CD1c-positive myeloid dendritic cell (primary cell): ENCODE measurements at regions not wholly inside any gene's neighbourhood (a gene's known extent, or its start where the extent isn't known, plus 50 kb on each side); places are given as distances from the start of the nearest gene placed in this dataset.
"Not testable (repeated sequence)": the region's sequence is repeated elsewhere in the genome, so short reads cannot be mapped to it uniquely, and the experiment has no call there.

Experiments used
- DNase-seq: peaks from one replicate; pipeline ENCODE4 v3.0.0-alpha.2; 2016; ENCODE audit errors: extremely low spot score

DNA sequence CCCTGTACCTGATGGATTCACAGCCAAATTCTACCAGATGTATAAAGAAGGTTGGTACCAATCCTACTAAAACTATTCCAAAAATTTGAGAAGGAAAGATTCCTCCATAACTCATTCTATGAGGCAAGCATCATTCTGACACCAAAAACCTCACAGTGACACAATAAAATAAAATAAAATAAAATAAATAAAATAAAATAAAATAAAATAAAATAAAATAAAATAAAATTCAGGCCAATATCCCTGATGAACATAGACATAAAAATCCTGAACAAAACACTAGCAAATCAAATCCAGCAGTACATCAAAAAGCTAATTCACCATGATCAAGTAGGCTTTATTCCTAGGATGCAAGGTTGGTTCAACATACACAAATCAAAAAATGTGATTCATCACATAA lies 108.1 kb downstream of the PROX1 start:
- DNase-seq = not testable (repeated sequence)

DNA sequence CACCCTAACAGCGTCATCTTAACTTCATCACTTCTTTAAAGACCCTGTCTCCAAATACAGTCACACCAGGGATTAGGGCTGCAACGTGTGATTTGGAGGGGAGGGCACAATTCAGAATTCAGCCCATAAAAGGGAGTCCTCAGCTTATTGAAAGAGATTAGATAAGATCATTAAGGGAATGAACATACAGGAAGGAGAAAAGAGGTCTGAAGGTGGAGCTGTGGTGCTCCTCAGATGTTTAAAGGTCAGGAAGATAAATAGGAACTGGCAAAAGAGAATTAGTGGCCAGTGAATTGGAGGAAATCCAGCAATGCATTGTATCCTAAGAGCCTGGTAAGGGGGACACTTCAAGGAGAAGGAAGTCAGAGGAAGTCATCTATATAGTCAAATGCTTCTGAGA lies 113.5 kb downstream of the PROX1 start:
- DNase-seq = no peak

DNA sequence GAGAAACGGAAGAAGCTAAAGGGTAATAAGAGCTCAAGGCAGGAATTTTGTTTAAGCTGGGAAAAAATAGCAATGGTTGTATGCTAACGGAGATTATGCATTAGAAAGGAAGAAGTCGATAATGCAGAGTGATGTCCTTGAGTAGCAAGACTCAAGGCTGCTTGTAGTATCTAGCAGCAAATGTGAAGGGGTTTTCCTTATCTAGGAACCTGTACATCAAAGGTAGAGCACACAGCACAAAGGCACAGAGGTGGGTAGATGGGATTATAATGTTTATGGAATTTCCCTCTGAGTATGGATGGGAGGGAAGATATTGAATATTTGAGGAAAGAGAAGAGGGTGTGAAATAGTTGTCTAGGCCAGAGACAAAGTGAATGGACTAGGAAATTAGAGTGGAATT lies 114.1 kb downstream of the PROX1 start:
- DNase-seq = no peak

DNA sequence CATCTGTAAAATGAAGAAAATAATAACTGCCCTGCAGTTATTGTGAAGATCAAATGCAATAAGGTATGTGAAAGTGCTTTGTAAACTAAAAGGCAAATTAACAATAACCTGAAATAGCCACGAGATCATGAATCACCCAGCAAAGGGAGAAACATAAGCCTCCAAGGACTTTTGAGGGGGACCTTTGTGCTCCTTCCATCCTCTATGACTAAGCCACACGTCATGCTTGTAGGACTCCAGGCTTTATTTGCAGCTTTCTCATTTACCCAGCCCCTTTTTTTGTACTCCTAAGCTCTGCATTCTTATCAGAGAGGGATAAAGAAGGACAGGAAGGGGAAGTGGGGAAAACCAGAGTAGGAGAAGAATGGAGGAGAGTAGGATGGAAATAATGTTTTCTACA lies 115.1 kb downstream of the PROX1 start:
- no peak for DNase-seq

DNA sequence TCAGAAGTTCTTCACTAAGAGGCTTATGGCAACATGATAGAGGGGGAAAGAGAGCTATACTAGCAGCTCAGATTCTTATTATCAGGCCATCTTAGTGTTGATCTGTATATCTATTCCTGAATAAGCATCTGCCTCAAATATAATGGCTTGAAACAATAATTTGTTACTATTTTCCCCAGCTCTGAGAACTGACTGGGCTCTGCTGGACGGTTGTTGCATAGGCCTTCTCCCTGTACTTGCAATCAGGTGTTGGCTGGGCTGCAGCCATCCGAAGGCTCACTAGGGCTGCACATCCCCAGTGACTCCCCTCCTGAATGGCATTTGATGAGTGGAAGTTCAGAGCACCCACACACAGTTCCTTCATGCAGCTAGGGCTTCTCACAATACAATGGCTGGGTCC lies 116.0 kb downstream of the PROX1 start:
- no peak for DNase-seq

DNA sequence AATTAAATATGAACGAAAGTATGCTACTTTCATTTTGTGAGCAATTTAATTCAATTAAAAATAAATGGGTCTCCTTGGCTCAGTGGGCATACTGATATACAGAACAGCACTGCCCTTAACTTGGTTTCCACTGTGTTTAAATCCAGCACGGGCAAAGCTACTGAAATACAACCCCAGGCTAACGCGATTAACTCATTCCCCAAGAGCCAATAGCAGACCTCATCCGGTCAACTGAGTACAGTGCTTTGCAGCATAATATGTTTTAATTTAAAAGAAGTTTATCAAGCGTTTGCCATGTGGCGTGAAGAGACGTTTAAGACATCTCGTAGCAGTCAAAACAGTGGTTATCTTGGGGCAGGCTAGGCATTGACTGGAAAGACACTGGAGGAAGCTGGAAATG lies 118.6 kb downstream of the PROX1 start:
- DNase-seq = no peak

DNA sequence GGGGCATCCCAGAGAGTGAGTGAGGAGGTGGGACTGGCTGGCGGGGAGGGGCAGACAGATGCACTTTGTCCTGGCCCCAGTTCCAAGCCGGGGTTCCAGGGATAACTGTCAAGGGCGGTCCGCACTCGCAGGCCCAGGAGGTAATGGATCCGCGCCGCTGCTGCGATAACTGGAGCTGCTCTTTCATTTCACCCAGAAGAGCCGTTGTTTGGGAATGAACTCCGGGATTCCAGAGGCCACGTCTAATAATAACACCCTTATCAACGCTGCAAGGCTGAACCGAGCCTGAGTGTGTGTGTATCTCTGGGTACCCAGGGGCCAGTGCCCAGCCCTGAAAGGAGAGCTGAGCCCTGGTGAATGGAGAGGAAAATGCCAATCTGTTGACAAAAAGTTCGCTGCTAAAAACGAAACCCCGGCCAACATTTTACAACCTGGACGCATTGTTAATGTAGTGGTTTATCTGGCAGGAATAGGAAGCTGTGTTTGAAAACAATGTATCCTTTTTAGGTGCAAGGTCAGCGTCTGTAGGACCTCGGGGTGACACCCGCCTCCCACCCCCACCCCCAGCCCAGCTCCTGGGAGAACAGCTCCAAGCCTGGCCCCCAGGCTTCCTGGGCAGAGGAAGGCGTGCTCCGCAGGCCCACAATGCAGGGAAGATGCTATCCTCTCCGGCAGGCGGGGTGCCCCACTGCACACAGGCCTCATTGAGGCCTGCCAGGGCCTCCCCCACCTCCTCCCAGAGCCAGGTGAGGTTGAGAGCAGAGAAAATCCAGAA lies 119.7 kb downstream of the PROX1 start:
- DNase-seq = no peak

DNA sequence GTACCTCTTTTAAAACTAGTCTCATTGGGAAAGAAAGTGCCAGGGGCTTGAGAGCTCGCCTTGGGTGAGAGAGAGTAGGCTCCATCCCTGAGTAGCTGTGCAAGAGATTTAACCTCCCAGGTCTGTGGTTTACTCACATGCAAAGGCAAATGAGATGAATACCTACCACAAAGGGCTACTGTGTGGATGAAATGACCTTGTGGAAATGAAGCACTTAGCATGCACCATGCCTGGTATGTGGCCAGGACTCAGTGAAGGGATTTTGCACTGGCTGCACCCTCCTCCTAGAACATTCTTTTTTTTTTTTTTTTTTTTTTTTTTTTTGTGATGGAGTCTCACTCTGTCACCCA lies 120.3 kb downstream of the PROX1 start:
- DNase-seq = no peak

DNA sequence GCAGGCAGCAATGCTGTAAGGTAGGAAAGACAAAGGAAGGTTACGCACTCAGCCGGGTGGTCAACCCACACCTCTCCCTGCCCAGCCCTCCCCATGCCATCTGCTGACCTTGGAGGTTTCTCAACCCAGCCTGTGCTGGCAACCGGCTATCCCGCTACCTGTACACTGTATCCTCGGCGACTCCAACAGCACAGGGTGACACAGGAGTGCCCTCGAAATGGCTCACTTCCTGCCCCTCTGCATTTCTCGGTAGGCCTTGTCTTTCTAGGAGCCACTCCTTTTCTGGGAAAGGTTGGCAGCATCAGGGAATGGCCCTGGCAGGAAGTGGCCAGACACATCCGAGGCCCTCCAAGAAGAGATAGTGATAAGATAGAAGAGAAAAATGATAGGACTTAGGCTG lies 124.0 kb downstream of the PROX1 start:
- no peak for DNase-seq

DNA sequence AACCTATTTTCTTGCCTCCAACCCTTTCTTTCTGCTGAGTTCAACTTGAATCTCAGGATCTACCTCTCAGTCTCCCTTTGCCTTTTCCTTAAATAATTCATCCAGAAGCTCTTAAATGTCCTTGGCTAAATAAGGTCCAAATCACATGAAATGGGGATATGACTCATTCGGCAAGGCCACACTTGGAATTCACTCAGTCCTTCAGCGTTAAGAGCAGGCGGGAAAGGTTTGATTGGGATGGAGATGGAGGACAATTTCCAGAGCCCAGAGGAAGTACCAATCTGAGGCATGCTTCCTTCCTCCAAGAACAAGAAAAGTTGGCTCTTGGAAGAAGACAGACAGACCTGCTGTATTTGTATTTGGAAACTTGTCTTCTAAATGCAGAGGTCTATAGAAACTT lies 128.5 kb downstream of the PROX1 start:
- DNase-seq = no peak

DNA sequence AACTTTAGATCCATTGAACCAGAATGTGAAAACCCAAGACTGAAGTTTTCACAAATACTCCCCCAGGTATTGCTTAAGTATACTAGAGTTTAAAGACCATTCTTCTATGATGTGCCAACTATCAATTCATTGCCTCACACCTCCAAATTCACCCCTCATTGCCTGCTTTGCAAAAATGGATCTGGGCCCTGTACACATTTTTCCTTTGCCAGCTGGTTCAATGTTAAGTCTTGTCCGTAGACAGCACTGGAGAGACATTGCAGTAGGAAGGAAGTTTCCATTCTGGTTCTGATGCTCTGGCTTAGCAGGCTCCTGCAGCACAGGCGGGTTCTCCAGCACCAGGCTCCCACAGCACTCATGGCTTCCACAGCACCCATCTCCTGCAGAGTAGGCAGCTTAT lies 130.0 kb downstream of the PROX1 start:
- no peak for DNase-seq

DNA sequence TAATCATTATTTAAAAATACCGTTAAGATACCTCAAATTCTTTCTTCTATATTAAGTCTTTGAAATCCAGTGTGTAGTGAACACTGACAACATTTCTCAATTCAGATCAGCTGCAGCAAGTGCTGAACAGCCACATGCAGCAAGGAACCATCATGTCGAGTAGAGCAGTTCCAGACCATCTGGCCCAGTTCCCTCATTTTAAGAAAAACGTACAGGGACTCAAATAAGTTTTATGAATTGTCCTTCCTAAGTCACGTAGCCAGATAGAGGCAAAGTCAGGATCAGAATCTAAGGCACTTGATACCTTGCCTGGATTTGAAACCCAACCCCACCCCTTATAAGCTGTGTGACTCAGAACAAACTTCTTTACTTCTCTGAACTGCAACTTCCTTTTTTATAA lies 132.4 kb downstream of the PROX1 start:
- no peak for DNase-seq

DNA sequence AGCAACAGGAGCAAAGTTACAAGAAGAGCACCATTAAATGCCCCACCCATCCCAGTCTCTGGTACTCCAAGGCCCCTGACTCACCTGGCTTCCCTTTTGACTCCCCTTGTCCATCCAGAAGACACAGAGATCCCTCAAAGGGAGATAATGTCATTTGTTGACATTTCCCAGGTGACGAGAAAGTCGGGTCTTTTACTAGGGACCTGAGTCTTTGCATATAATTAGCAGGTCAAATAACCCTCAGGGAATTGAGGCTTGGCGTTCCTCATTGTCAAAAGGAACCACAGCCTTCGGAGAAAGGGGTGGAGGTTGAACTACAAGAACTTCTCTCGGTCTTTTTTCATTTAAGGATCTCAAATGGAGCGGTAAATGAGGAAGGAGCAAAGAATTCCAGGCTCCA lies 133.2 kb downstream of the PROX1 start:
- DNase-seq = no peak

DNA sequence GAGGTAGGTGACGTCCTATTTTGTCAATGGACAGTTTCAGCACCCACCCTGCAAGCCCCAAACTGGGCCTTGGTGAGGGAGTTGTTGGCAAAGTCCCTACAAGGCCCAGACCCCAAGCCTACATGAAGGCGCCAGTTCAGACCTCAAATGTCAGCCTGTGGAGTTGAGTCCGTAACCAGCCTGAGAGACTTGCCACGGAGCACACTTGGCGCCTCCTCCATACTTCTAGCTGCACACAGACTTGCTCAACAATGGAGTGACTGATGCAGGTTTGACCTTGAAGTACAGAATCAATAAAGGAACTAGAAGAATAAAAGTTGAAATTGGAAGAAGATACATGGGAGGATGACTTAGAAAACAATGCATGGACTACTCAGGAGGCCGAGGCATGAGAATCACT lies 134.3 kb downstream of the PROX1 start:
- DNase-seq = no peak

DNA sequence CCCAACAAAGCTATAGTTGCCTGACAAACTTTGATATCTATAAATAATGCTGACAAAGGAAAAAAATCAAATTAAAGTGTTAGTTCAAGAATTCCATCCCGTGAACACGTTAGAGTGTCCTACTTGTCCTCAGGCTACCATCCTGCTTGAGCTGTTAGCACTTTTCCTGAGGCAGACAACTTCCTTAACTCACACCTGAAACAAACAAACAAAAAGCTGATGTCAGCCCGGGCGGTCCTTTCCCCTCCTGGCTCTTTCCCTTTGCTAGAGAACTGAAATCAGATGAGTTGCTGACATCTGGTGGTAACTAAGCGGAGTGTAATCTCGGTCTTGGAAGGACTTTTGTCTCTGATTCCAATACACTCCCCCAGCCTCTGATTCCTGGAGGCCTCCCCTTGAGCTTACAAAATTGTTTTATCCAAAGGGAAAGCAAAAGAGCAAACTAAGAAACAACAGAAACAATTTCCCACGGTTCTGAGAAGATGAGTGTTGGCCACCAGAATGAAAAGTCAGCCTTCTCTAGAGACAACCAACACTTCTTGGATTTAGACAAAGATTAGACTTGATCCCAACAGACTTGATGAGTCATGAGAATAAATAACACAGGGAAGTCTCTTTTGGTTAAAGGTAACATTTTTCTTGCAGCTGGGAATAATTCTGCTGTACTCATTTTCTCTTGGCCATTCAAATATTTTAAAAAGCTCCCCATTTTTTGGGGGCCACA lies 135.4 kb downstream of the PROX1 start:
- DNase-seq = peak; percentile 13

DNA sequence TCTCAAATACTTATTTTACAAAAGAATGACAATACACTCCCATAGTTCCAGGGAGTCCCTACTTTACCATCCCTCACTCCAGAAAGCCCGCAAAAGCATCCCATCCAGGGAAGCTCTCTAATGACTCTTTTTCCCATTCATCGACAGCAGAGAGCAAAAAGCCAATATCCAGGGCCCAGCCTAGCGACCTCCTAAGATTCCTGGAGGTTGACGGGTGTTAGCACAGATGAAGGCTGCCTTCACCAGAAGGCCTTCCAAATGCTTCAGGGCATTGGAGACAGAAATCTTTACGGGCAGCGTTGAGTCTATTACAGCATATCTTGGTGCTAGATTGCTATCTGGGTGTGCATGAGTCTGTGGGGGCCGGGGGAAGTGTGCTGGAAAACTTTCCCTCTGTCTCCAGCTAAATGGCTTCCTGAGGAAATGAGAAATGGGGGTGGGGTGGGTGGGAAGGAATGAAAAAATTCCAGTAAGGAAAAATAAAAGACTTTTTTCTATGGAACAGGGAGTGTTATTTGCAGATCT lies 136.6 kb downstream of the PROX1 start:
- no peak for DNase-seq

DNA sequence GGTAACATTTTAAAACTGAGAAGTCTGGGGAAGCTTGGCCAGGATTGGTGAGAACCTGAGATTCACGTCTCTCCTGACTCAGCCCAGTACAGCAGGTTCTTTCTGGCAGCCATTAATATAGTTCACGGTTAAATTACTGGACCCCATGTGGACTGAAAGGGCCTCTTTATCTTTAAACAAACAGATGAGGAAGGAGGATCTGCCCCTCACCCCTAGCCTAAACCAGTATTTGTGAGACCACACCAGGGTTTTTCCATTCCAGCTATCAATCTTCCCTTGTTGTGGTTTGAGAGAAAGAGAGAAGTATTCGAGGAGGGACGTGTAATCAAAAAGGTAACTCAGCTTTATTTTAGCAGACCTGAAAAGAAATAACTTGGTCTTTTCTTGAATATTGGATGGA lies 137.1 kb downstream of the PROX1 start:
- DNase-seq = no peak

DNA sequence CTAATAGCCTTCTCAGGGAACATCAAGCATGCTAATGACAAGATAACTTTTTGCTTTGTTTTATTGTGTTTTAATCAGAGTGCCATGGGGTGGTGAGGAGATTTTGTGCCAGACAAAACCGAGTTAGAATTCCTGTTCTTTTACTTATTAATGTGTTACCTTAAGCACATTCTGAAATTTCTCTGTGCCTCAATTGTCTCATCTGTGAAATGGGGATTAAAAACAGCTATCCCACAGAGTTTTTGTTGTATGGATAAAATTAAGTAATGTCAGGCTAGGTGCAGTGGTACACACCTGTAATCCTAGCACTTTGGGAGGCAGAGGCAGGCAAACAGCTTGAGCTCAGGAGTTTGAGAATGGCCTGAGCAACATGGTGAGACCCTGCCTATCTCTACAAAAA lies 138.0 kb downstream of the PROX1 start:
- no peak for DNase-seq

DNA sequence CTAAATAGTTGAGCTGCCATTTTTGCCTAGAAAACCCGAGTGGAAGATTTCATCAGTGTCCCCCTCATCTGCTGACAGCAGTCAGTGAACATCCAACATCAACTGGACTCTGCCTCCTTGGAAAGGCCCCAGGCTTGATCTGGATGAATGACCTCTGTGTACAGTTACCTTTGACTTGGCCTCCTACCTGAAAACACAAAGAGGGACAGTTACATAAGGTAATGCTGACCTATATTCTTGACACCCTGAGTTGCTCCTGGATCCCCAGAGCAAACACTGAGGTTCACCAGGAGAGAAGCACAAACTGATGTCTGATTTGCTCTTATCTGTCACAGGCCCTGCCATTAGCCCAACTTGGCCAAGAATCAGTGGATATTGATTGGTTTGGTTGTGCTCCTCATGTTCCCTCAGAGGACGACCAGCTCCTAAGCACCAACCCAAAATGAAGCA lies 138.9 kb downstream of the PROX1 start:
- DNase-seq = no peak

DNA sequence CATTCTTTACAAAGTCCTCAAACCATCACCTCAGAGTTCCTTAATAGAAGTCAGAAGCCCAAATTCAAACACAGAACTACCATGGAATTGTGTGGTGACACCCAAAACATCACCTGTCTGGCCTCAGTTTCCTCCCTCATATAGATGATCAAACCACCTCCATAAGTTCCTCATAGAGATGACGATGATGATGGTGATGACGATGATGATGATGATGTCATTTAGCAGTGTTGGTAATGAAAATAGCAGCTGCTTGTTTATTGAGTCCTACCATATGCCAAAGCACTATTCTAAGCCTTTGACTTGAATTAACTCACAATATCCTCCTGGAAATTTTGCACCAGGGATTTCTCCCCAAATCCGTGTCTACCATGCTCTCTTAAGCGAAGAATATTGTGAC lies 139.9 kb downstream of the PROX1 start:
- DNase-seq = no peak

DNA sequence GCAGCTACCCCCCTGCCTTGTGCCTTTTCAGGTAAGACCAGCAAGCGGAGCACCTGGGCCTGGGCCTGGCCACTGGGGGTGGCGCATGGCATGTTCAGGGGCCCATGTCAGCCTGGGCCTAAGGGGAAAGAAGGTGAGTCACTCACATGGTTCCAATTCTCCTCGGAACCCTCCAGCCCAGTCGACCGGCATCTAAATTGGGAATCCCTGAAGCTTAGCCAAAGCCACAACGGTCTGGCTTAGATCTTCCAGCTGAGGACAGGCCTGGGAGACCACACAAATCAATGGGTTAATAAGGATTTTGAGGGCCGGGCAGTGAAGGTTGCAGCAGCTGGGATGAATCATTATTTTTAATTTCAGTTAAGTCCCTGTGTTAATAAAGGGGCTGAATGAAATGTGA lies 145.1 kb upstream of the SMYD2 start:
- DNase-seq = no peak

DNA sequence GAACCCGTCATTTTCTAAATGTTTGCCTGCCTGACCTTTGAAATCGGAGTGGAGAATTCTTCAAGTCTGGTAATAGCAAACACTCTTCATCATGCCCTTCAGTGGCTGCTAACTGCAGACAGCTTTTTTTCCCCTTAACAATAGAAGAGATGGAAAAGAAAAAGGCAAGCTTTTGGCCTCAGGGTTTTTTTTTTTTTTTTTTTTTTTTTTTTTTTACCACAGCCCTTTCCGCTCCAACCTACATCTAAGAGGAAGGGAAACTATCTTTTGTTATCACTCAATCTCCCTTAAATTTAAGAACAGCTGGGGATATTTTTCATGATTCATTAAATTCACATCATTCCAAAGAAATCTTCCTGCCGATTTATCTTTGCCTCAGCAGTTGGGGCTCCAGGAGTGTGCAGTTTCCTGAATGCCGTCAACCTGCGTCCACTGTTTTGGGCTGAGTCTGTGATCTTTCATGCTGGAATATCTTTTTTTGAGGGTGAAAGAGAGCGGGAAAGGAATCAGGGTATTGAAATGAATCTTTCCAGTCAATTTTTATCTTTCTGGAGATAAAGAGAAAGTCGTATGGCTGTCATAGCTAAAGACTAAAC lies 144.5 kb upstream of the SMYD2 start:
- DNase-seq = no peak

DNA sequence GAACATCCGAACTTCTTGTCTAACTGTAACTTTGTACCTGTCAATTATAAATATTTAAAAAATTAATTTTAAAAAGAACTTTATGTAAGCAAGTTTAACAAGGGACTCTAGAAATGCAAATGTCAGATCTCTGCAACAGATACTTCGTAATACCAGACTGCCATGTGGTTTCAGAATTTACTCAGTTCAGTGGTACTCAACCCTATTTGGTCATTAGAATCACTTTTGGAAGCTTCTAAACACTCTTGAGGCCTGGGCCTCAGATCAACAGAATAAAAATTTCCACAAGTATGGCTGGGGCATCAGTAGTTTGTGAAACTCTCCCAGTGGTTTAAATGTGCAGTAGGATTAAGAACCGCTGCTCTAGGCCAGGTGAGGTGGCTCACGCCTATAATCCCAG lies 139.5 kb upstream of the SMYD2 start:
- no peak for DNase-seq
